ENCODE measurements at regions not wholly inside any gene's neighbourhood (a gene's known extent, or its start where the extent isn't known, plus 50 kb on each side); places are given as distances from the start of the nearest gene placed in this dataset.
A peak's percentile ranks its signal among the peaks of the same experiment; 100 is the strongest.

DNA sequence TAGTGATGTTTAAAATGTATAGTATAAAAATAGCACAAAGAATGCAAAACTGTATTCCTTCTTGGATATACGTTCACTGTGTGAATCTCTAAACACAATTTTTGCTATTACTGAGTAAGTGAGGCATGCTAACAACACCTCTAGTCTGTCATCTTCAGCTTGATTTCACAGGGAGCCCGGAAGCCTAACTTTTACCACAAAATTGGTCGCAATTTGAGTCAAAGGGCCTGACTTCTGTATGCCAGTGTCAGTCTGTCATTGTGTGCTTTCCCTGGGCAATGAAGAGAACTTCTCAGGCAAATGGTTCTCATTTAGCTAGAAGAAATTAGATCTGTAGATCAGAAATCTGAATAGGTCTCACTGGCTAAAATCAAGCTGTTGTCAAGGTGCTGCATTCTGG is 1059.5 kb downstream of the FAM181B start:
- TF ChIP-seq CEBPB (IDR thresholded peaks at IDR 0.05) (no peak), FOXM1 (IDR thresholded peaks at IDR 0.05; ENCODE audit: borderline replicate concordance, low read depth) (no peak), TAF1 (IDR thresholded peaks at IDR 0.05; ENCODE audit: low read depth) (no peak), TEAD4 (IDR thresholded peaks at IDR 0.05) (no peak), CREB1 (IDR thresholded peaks at IDR 0.05; ENCODE audit: low read depth) (no peak), EGR1 (IDR thresholded peaks at IDR 0.05) (no peak), NFIC (IDR thresholded peaks at IDR 0.05) (no peak), EP300 (IDR thresholded peaks at IDR 0.05; ENCODE audit: borderline replicate concordance) (no peak), ZBTB7A (IDR thresholded peaks at IDR 0.05; ENCODE audit: low read depth) (no peak), TCF12 (IDR thresholded peaks at IDR 0.05; ENCODE audit: low read depth) (no peak), YY1 (IDR thresholded peaks at IDR 0.05; ENCODE audit: low read depth) (no peak)
- TF ChIP-seq, protein P1, sequence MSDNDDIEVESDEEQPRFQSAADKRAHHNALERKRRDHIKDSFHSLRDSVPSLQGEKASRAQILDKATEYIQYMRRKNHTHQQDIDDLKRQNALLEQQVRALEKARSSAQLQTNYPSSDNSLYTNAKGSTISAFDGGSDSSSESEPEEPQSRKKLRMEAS (IDR thresholded peaks at IDR 0.05): no peak
- TF ChIP-seq, protein P2, sequence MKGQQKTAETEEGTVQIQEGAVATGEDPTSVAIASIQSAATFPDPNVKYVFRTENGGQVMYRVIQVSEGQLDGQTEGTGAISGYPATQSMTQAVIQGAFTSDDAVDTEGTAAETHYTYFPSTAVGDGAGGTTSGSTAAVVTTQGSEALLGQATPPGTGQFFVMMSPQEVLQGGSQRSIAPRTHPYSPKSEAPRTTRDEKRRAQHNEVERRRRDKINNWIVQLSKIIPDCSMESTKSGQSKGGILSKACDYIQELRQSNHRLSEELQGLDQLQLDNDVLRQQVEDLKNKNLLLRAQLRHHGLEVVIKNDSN (IDR thresholded peaks at IDR 0.05): no peak
- TF ChIP-seq, protein P3, sequence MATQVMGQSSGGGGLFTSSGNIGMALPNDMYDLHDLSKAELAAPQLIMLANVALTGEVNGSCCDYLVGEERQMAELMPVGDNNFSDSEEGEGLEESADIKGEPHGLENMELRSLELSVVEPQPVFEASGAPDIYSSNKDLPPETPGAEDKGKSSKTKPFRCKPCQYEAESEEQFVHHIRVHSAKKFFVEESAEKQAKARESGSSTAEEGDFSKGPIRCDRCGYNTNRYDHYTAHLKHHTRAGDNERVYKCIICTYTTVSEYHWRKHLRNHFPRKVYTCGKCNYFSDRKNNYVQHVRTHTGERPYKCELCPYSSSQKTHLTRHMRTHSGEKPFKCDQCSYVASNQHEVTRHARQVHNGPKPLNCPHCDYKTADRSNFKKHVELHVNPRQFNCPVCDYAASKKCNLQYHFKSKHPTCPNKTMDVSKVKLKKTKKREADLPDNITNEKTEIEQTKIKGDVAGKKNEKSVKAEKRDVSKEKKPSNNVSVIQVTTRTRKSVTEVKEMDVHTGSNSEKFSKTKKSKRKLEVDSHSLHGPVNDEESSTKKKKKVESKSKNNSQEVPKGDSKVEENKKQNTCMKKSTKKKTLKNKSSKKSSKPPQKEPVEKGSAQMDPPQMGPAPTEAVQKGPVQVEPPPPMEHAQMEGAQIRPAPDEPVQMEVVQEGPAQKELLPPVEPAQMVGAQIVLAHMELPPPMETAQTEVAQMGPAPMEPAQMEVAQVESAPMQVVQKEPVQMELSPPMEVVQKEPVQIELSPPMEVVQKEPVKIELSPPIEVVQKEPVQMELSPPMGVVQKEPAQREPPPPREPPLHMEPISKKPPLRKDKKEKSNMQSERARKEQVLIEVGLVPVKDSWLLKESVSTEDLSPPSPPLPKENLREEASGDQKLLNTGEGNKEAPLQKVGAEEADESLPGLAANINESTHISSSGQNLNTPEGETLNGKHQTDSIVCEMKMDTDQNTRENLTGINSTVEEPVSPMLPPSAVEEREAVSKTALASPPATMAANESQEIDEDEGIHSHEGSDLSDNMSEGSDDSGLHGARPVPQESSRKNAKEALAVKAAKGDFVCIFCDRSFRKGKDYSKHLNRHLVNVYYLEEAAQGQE (IDR thresholded peaks at IDR 0.05; ENCODE audit: low read depth): no peak

DNA sequence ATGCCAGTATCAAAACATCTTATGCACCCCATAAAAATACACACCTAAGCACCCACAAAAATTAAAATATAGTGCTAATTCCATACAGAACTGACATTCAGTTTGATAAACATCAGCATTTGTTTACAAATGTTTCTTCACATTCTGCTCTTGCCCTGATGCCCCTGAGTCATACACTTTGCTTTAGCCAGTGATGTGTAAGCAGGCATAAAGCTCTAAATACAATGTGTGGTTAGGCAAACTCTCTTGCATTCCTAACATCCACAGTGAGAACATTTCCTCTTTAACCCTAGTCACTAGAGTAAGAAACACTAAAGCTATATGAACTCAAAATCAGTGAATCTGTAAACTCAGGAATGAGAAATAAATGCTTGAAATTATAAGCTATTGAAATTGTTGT is 1060.7 kb downstream of the FAM181B start:
- no peak for TF ChIP-seq EP300 (IDR thresholded peaks at IDR 0.05; ENCODE audit: borderline replicate concordance)
- no peak for TF ChIP-seq YY1 (IDR thresholded peaks at IDR 0.05; ENCODE audit: low read depth)
- no peak for TF ChIP-seq TCF12 (IDR thresholded peaks at IDR 0.05; ENCODE audit: low read depth)
- TF ChIP-seq, protein P2 (IDR thresholded peaks at IDR 0.05): no peak
- TF ChIP-seq, protein P3 (IDR thresholded peaks at IDR 0.05; ENCODE audit: low read depth): no peak
- TF ChIP-seq NFIC (IDR thresholded peaks at IDR 0.05): no peak
- no peak for TF ChIP-seq CEBPB (IDR thresholded peaks at IDR 0.05)
- no peak for TF ChIP-seq ZBTB7A (IDR thresholded peaks at IDR 0.05; ENCODE audit: low read depth)
- TF ChIP-seq EGR1 (IDR thresholded peaks at IDR 0.05): no peak
- TF ChIP-seq, protein P1 (IDR thresholded peaks at IDR 0.05): no peak
- no peak for TF ChIP-seq CREB1 (IDR thresholded peaks at IDR 0.05; ENCODE audit: low read depth)
- TF ChIP-seq RAD21 (IDR thresholded peaks at IDR 0.05; ENCODE audit: low read depth): no peak
- no peak for TF ChIP-seq TAF1 (IDR thresholded peaks at IDR 0.05; ENCODE audit: low read depth)
- no peak for TF ChIP-seq TEAD4 (IDR thresholded peaks at IDR 0.05)
- no peak for TF ChIP-seq FOXM1 (IDR thresholded peaks at IDR 0.05; ENCODE audit: borderline replicate concordance, low read depth)

DNA sequence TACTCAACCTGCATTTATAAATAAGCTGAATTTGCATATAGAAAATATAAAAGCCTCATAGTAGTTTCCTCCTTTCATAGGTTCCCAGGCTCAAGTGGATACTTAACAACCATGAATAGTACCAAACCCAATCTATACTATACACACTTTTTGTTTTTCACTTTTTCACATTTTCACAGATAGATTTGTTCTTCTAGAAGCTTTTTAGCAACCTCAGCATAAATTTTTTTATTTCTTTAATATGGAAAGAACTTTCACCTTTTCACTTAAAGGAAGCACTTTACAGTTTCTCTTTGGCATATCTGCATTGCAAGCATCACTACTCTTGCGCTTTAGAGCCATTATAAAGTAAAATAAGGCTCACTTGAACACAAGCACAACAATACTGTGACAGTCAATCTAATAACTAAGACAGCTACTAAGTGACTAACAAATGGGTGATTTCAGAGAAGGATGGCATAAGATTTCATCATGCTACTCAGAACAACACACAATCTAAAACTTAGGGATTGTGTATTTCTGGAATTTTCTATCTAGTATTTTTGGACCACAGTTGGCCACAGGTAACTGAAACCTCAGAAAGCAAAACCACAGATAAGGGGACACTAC is 1063.6 kb downstream of the FAM181B start:
- TF ChIP-seq TCF12 (IDR thresholded peaks at IDR 0.05; ENCODE audit: low read depth): no peak
- TF ChIP-seq YY1 (IDR thresholded peaks at IDR 0.05; ENCODE audit: low read depth): no peak
- no peak for TF ChIP-seq EP300 (IDR thresholded peaks at IDR 0.05; ENCODE audit: borderline replicate concordance)
- TF ChIP-seq TAF1 (IDR thresholded peaks at IDR 0.05; ENCODE audit: low read depth): no peak
- TF ChIP-seq, protein P1 (IDR thresholded peaks at IDR 0.05): no peak
- no peak for TF ChIP-seq RAD21 (IDR thresholded peaks at IDR 0.05; ENCODE audit: low read depth)
- no peak for TF ChIP-seq ZBTB7A (IDR thresholded peaks at IDR 0.05; ENCODE audit: low read depth)
- TF ChIP-seq, protein P2 (IDR thresholded peaks at IDR 0.05): no peak
- no peak for TF ChIP-seq CREB1 (IDR thresholded peaks at IDR 0.05; ENCODE audit: low read depth)
- TF ChIP-seq EGR1 (IDR thresholded peaks at IDR 0.05): no peak

DNA sequence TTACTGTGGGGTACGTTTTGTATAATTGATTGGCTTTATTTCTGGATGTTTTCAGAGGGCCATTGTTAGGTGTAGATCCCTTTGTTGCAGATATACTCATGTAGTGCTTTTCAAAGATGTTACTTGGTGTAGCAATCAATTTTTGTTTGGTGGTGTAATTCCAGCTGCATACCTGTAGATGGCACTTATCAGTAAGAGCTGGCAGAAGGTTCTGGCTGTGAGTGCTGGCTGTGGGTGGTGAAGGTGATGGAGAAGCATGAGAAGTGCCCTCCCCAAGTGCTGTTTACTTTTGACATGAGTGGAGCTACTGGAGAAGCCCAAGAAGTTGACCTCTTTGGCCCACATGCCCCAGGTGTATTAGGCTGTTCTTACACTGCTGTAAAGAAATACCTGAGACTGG is 1074.9 kb downstream of the FAM181B start:
- TF ChIP-seq ZBTB7A (IDR thresholded peaks at IDR 0.05; ENCODE audit: low read depth): no peak
- peak; percentile 24 for TF ChIP-seq RAD21 (IDR thresholded peaks at IDR 0.05; ENCODE audit: low read depth)

DNA sequence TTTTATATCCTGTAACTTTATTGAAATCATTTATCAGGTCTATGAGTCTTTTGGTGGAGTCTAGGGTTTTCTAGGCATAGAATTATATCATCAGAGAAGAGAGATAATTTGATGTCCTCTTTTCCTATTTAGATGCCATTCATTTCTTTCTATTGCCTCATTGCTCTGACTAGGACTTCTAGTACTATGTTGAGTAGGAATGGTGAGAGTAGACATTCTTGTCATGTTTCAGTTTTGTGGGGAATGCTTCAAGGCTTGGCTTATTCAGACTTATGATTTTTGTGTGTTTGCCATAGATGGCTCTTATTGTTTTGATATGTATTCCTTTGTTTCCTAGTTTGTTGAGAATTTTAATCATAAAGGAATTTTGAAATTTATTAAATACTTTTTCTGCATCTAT is 1078.3 kb downstream of the FAM181B start:
- TF ChIP-seq TAF1 (IDR thresholded peaks at IDR 0.05; ENCODE audit: low read depth): no peak
- TF ChIP-seq, protein P1 (IDR thresholded peaks at IDR 0.05): no peak
- TF ChIP-seq EGR1 (IDR thresholded peaks at IDR 0.05): no peak
- no peak for TF ChIP-seq NFIC (IDR thresholded peaks at IDR 0.05)
- no peak for TF ChIP-seq ZBTB7A (IDR thresholded peaks at IDR 0.05; ENCODE audit: low read depth)
- no peak for TF ChIP-seq YY1 (IDR thresholded peaks at IDR 0.05; ENCODE audit: low read depth)
- TF ChIP-seq TCF12 (IDR thresholded peaks at IDR 0.05; ENCODE audit: low read depth): no peak
- no peak for TF ChIP-seq TEAD4 (IDR thresholded peaks at IDR 0.05)
- no peak for TF ChIP-seq CREB1 (IDR thresholded peaks at IDR 0.05; ENCODE audit: low read depth)
- TF ChIP-seq, protein P3 (IDR thresholded peaks at IDR 0.05; ENCODE audit: low read depth): no peak
- TF ChIP-seq FOXM1 (IDR thresholded peaks at IDR 0.05; ENCODE audit: borderline replicate concordance, low read depth): no peak
- TF ChIP-seq, protein P2 (IDR thresholded peaks at IDR 0.05): no peak
- no peak for TF ChIP-seq EP300 (IDR thresholded peaks at IDR 0.05; ENCODE audit: borderline replicate concordance)
- no peak for TF ChIP-seq CEBPB (IDR thresholded peaks at IDR 0.05)
- no peak for TF ChIP-seq RAD21 (IDR thresholded peaks at IDR 0.05; ENCODE audit: low read depth)

All from Ishikawa (cell line).